ENCODE measurements at regions not wholly inside any gene's neighbourhood (a gene's known extent, or its start where the extent isn't known, plus 50 kb on each side); places are given as distances from the start of the nearest gene placed in this dataset.

DNA sequence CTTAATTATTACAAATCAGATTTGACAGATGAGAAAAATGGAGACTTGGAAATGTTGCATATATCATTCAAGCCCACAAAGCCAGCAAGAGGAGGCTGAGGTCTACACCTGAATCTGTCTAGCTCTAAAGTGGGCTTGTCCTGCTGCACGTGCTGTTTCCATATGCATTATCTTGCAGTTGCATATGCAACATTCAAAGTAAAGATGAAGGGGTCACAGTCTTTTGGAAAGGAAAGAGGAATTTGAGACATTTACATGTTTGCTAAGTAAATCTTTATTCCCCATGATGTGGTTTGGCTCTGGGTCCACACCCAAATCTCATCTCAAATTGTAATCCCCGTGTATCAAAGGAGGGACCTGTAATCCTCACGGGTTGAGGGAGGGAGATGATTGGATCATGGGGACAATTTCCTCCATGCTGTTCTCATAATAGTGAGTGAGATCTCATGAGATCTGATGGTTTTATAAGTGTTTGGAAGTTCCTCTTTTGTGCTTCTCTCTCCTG, 98.3 kb downstream of the BACH1 start:
- TF ChIP-seq, protein P1, sequence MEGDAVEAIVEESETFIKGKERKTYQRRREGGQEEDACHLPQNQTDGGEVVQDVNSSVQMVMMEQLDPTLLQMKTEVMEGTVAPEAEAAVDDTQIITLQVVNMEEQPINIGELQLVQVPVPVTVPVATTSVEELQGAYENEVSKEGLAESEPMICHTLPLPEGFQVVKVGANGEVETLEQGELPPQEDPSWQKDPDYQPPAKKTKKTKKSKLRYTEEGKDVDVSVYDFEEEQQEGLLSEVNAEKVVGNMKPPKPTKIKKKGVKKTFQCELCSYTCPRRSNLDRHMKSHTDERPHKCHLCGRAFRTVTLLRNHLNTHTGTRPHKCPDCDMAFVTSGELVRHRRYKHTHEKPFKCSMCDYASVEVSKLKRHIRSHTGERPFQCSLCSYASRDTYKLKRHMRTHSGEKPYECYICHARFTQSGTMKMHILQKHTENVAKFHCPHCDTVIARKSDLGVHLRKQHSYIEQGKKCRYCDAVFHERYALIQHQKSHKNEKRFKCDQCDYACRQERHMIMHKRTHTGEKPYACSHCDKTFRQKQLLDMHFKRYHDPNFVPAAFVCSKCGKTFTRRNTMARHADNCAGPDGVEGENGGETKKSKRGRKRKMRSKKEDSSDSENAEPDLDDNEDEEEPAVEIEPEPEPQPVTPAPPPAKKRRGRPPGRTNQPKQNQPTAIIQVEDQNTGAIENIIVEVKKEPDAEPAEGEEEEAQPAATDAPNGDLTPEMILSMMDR (IDR thresholded peaks at IDR 0.05; ENCODE audit: insufficient read depth, low read length, missing control alignments): no peak
- H3K4me3 ChIP-seq (ENCODE audit: low read depth, low read length): no peak overlapping the region
- POLR2A ChIA-PET: no interaction called here
- CTCF ChIA-PET: no interaction called here
- no peak for DNase-seq (ENCODE audit: low read depth, low spot score)

DNA sequence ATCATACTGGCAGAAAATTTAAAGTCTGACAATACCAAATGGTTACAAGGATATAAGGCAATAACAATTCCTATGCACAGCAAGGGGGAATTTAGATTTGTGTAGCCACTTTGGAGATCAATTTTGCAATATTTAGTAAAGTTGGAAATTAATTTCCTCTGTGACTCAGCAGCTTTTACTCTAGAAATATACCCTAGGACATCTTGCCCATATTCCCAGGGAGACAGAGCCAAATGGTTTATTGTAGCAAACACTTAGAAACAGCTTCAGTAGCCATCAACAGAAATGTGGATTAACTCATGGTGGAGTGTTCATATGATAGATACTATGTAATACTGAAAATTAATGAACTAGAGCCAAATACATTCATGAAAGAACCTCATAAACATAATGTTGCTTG, 104.6 kb downstream of the BACH1 start:
- no peak overlapping the region for H3K4me3 ChIP-seq (ENCODE audit: low read depth, low read length)
- no peak for DNase-seq (ENCODE audit: low read depth, low spot score)
- POLR2A ChIA-PET: no interaction called here
- CTCF ChIA-PET: no interaction called here
- TF ChIP-seq, protein P1 (IDR thresholded peaks at IDR 0.05; ENCODE audit: insufficient read depth, low read length, missing control alignments): no peak

DNA sequence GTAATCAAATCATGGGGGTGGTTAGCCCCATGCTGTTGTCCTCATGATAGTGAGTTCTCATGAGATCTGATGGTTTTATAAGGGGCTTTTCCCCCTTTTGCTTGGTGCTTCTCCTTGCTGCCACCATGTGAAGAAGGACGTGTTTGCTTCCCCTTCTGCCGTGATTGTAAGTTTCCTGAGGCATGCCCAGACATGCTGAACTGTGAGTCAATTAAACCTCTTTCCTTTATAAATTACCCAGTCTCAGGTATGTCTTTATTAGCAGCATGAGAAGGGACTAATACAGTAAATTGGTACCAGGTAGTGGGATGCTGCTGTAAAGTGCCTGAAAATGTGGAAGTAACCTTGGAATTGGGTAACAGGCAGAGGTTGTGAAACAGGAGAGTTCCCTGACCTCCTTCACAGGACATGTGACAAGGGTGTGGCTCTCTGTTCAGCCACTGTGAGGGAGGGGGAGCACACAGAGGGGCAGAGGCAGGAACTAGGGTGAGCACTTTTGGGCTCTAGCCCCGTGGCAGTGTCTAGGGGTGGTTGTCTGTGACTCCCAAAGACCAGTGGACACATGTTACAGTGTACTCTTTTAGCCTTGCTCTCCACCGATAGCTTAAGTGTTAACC, 105.3 kb downstream of the BACH1 start:
- ChIA-PET CTCF (no interaction called here), POLR2A (no interaction called here)
- no peak for DNase-seq (ENCODE audit: low read depth, low spot score)
- TF ChIP-seq, protein P1 (IDR thresholded peaks at IDR 0.05; ENCODE audit: insufficient read depth, low read length, missing control alignments): no peak
- H3K4me3 ChIP-seq (ENCODE audit: low read depth, low read length): no peak overlapping the region

DNA sequence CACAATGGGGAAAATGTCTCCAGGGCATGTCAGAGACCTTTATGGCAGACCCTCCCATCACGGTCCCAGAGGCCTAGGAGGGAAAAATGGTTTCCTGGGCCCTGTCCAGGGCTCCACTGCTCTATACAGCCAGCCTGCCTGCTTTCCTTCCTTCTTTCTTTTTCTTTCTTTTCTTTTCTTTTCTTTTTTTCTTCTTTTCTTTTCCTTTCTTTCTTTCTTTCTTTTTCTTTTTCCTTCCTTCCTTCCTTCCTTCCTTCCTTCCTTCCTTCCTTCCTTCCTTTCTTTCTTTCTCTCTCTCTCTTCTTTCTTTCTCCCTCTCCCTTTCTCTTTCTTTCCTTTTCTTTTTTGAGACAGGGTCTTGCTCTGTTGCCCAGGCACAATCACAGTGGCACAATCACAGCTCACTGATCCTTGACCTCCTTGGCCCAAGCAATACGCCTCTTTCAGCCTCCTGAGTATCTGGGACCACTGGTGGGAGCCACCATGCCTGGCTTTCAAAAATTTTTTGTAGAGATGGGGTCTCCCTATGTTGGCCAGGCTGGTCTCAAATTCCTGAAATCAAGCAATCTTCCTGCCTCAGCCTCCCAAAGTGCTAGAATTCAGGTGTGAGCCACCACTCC, 106.9 kb downstream of the BACH1 start:
- no peak for DNase-seq (ENCODE audit: low read depth, low spot score)
- ChIA-PET CTCF (no interaction called here), POLR2A (no interaction called here)
- H3K4me3 ChIP-seq (ENCODE audit: low read depth, low read length): no peak overlapping the region
- TF ChIP-seq, protein P1 (IDR thresholded peaks at IDR 0.05; ENCODE audit: insufficient read depth, low read length, missing control alignments): no peak

DNA sequence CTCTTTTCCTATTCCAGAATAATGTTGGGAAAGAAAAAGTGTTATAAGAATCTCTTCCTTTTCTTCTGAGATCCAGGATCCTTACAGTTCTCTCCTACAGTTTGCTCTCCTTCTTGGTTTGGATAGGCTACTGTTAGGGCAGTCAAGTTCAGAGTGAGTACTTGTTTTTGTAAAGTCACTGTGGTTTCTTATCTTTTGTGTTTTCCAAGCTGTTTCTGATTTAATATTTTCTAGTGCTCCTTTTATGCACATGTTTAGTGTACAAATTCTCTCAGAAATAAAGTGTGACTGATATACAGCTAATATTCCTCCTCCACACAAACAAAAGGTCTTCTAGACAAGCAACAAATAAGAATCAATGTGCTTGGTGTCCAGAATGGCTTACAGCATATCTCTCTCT, 107.7 kb downstream of the BACH1 start:
- no peak for DNase-seq (ENCODE audit: low read depth, low spot score)
- H3K4me3 ChIP-seq (ENCODE audit: low read depth, low read length): no peak overlapping the region
- ChIA-PET POLR2A (no interaction called here), CTCF (no interaction called here)
- TF ChIP-seq, protein P1 (IDR thresholded peaks at IDR 0.05; ENCODE audit: insufficient read depth, low read length, missing control alignments): no peak

DNA sequence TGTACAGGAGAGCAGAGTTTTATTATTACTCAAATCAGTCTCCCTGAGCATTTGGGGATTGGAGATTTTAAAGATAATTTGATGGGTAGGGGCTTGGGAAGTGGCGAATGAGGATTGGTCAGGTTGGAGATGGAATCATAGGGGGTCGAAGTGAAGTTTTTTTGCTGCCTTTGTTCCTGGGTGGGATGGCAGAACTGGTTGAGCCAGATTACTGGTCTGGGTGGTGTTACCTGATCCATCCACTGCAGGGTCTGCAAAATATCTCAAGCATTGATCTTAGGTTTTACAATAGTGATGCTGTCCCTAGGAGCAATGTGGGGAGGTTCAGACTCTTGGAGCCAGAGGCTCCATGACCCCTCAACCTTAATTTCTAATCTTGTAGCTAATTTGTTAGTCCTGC, 108.8 kb downstream of the BACH1 start:
- ChIA-PET POLR2A (no interaction called here), CTCF (no interaction called here)
- DNase-seq (ENCODE audit: low read depth, low spot score): no peak
- no peak overlapping the region for H3K4me3 ChIP-seq (ENCODE audit: low read depth, low read length)
- TF ChIP-seq, protein P1 (IDR thresholded peaks at IDR 0.05; ENCODE audit: insufficient read depth, low read length, missing control alignments): no peak
